CD14-positive monocyte (primary cell): ENCODE measurements at regions not wholly inside any gene's neighbourhood (a gene's known extent, or its start where the extent isn't known, plus 50 kb on each side); places are given as distances from the start of the nearest gene placed in this dataset.
"Not testable (repeated sequence)": the region's sequence is repeated elsewhere in the genome, so short reads cannot be mapped to it uniquely, and the experiment has no call there.

ENCODE experiments used
- DNase-seq, 3 donors: peaks; one replicate each; pipeline ENCODE4 v3.0.0-alpha.2; 2011 to 2022
- H2AFZ ChIP-seq: 2 replicates; pipeline ENCODE4 v1.6.0; 2012; ENCODE audit warnings: mild to moderate bottlenecking, low read depth, low read length, inconsistent platforms; ENCODE audit not compliant: insufficient read depth, poor library complexity, severe bottlenecking
- H3K27ac ChIP-seq, 2 donors: 1 replicate in 1 of 2; 2 replicates in 1 of 2; pipeline ENCODE4 v1.5.1; 2012 to 2013; ENCODE audit warnings: low read length in 2 of 2, control low read depth in 1 of 2, inconsistent platforms in 1 of 2, low read depth in 1 of 2, mild to moderate bottlenecking in 1 of 2
- H3K27me3 ChIP-seq, 2 donors: one replicate each; pipeline versions ENCODE4 v1.6.0 to v1.6.1; 2011 to 2013; ENCODE audit warnings: low read length in 2 of 2; ENCODE audit not compliant: control insufficient read depth in 2 of 2, insufficient read depth in 2 of 2
- H3K36me3 ChIP-seq, 2 donors: replicated peaks in 1 of 2; 1 replicate in 1 of 2; 2 replicates in 1 of 2; pipeline versions ENCODE4 v1.5.1 to v1.6.1; 2012 to 2013; ENCODE audit warnings: low read length in 2 of 2, control low read depth in 1 of 2, inconsistent platforms in 1 of 2, mild to moderate bottlenecking in 1 of 2; ENCODE audit not compliant: insufficient read depth in 2 of 2, control insufficient read depth in 1 of 2
- H3K4me1 ChIP-seq, 2 donors: 1 replicate in 1 of 2; 2 replicates in 1 of 2; pipeline versions ENCODE4 v1.5.1 to v1.6.1; 2012 to 2013; ENCODE audit warnings: low read length in 2 of 2, control low read depth in 1 of 2, inconsistent platforms in 1 of 2, mild to moderate bottlenecking in 1 of 2, moderate library complexity in 1 of 2; ENCODE audit not compliant: insufficient read depth in 2 of 2, control insufficient read depth in 1 of 2
- H3K4me2 ChIP-seq: replicated peaks from 2 replicates; pipeline ENCODE3; 2012; ENCODE audit warnings: low read length, moderate library complexity, mild to moderate bottlenecking; ENCODE audit not compliant: poor library complexity, severe bottlenecking; ENCODE audit errors: extremely low read depth
- H3K4me3 ChIP-seq, 3 experiments: fragments of 200-600 bp in 1 of 3; sonication (generic) in 1 of 3; replicated peaks in 1 of 3; 1 replicate in 2 of 3; 2 replicates in 1 of 3; pipeline ENCODE4 v1.5.1; 2011 to 2013; ENCODE audit warnings: low read length in 3 of 3, mild to moderate bottlenecking in 3 of 3, control low read depth in 2 of 3, low read depth in 2 of 3, inconsistent platforms in 1 of 3, moderate library complexity in 1 of 3
- H3K79me2 ChIP-seq: 2 replicates; pipeline ENCODE4 v1.6.0; 2012; ENCODE audit warnings: mild to moderate bottlenecking, control low read depth, inconsistent platforms, low read length, moderate library complexity; ENCODE audit not compliant: insufficient read depth
- H3K9ac ChIP-seq: 2 replicates; pipeline ENCODE4 v1.6.0; 2017; ENCODE audit warnings: low read length, mild to moderate bottlenecking; ENCODE audit not compliant: insufficient read depth, poor library complexity, severe bottlenecking
- H3K9me3 ChIP-seq, 2 donors: replicated peaks in 1 of 2; 1 replicate in 1 of 2; 2 replicates in 1 of 2; pipeline versions ENCODE4 v1.5.1 to v1.6.1; 2012 to 2013; ENCODE audit warnings: low read length in 2 of 2, control low read depth in 1 of 2; ENCODE audit not compliant: control insufficient read depth in 1 of 2, insufficient read depth in 1 of 2
- H4K20me1 ChIP-seq: 2 replicates; pipeline ENCODE4 v1.6.0; 2012; ENCODE audit warnings: mild to moderate bottlenecking, low read length, control low read depth, moderate library complexity; ENCODE audit not compliant: insufficient read depth
- H3K27ac Mint-ChIP-seq, 7 donors: one replicate each; pipeline ENCODE4 v1.8.0; 2020; ENCODE audit warnings: mild to moderate bottlenecking in 7 of 7, mixed read lengths in 7 of 7, moderate library complexity in 6 of 7, inconsistent platforms in 2 of 7
- H3K27me3 Mint-ChIP-seq, 3 donors: one replicate each; pipeline ENCODE4 v1.8.0; 2021 to 2022; ENCODE audit warnings: low read depth in 3 of 3, mild to moderate bottlenecking in 3 of 3, mixed read lengths in 3 of 3, moderate library complexity in 3 of 3, inconsistent platforms in 1 of 3
- H3K36me3 Mint-ChIP-seq, 2 donors: one replicate each; pipeline ENCODE4 v1.8.0; 2020; ENCODE audit warnings: mixed read lengths in 2 of 2, inconsistent platforms in 1 of 2, mild to moderate bottlenecking in 1 of 2
- H3K4me1 Mint-ChIP-seq: one replicate; pipeline ENCODE4 v1.8.0; 2020; ENCODE audit warnings: mild to moderate bottlenecking, mixed read lengths
- H3K4me3 Mint-ChIP-seq, 2 donors: one replicate each; pipeline ENCODE4 v1.8.0; 2020; ENCODE audit warnings: mild to moderate bottlenecking in 2 of 2, mixed read lengths in 2 of 2, moderate library complexity in 1 of 2
- H3K9me3 Mint-ChIP-seq, 7 donors: one replicate each; pipeline ENCODE4 v1.8.0; 2020 to 2022; ENCODE audit warnings: mixed read lengths in 7 of 7, mild to moderate bottlenecking in 6 of 7, moderate library complexity in 6 of 7, inconsistent platforms in 2 of 7
- CTCF ChIP-seq: fragments of 200-600 bp; IDR thresholded peaks from one replicate; pipeline ENCODE4 v1.8.0; 2022; ENCODE audit warnings: antibody characterized with exemption, mild to moderate bottlenecking
- WGBS: methylation state at CpG from one replicate; pipeline ENCODE4 v1.1.5; 2013; ENCODE audit warnings: missing lambda C conversion rate; ENCODE audit not compliant: insufficient coverage; 5-methylcytosine and 5-hydroxymethylcytosine counted together
- intact Hi-C, 2 donors: fragments of 100-400 bp; cut with micrococcal nuclease; formaldehyde crosslinking; loops; one replicate each; pipeline versions ENCODE4 v1.15.0 to v1.15.1; 2023

- not testable (repeated sequence) for H3K9me3 Mint-ChIP-seq
Measured at GRCh38 chr1:148371551-148371994, 111.5 kb downstream of the PPIAL4G start.

GRCh38 chr1:148370661-148371060 is 112.4 kb downstream of the PPIAL4G start:
- H3K27me3 Mint-ChIP-seq, H3K27me3 ChIP-seq, H3K4me2 ChIP-seq, H3K9ac ChIP-seq, H3K9me3 Mint-ChIP-seq, H3K9me3 ChIP-seq, H2AFZ ChIP-seq, H3K36me3 ChIP-seq, H3K79me2 ChIP-seq, H3K36me3 Mint-ChIP-seq, H3K4me3 ChIP-seq, intact Hi-C loops, H4K20me1 ChIP-seq: not testable (repeated sequence)
- Mint-ChIP-seq H3K4me3 (peak overlapping the region in 1 of 2 donors; percentile 11), H3K4me1 (peaks cover 31% of the 10 kb centered on the region), H3K27ac (peak overlapping the region in 5 of 7 donors; percentile 40 to 85 (median 60))
- H3K27ac ChIP-seq = peak overlapping the region in 1 of 2 donors; percentile 1
- peaks cover 26 to 30% of the 10 kb centered on the region in 2 donors for H3K4me1 ChIP-seq
- no CpG with 5 or more reads among the region's 5 CpGs for WGBS
- peak in 2 of 3 donors; percentile 46 to 54 for DNase-seq

More at GRCh38 chr1:148371551-148371994, 111.5 kb downstream of the PPIAL4G start:
- H3K27me3 Mint-ChIP-seq, H3K36me3 ChIP-seq, H3K4me3 Mint-ChIP-seq, H4K20me1 ChIP-seq, H3K27me3 ChIP-seq, H3K27ac Mint-ChIP-seq, H3K4me3 ChIP-seq, H3K4me2 ChIP-seq, intact Hi-C loops, H3K27ac ChIP-seq, H3K79me2 ChIP-seq, H2AFZ ChIP-seq, H3K9ac ChIP-seq, H3K36me3 Mint-ChIP-seq, H3K9me3 ChIP-seq: not testable (repeated sequence)
- no CpG with 5 or more reads among the region's 4 CpGs for WGBS
- peak; percentile 80 for TF ChIP-seq CTCF
- peak; percentile 61 to 79 (median 74) for DNase-seq
- H3K4me1 ChIP-seq = peaks cover 26 to 30% of the 10 kb centered on the region in 2 donors
- H3K4me1 Mint-ChIP-seq = peaks cover 31% of the 10 kb centered on the region
